Smooth muscle cell of the brain vasculature (primary cell): ENCODE measurements at regions not wholly inside any gene's neighbourhood (a gene's known extent, or its start where the extent isn't known, plus 50 kb on each side); places are given as distances from the start of the nearest gene placed in this dataset.
"Not testable (repeated sequence)": the region's sequence is repeated elsewhere in the genome, so short reads cannot be mapped to it uniquely, and the experiment has no call there.

Experiments
- DNase-seq: peaks from one replicate; pipeline ENCODE4 v3.0.0-alpha.2; 2012; ENCODE audit warnings: low read depth, low spot score

DNA sequence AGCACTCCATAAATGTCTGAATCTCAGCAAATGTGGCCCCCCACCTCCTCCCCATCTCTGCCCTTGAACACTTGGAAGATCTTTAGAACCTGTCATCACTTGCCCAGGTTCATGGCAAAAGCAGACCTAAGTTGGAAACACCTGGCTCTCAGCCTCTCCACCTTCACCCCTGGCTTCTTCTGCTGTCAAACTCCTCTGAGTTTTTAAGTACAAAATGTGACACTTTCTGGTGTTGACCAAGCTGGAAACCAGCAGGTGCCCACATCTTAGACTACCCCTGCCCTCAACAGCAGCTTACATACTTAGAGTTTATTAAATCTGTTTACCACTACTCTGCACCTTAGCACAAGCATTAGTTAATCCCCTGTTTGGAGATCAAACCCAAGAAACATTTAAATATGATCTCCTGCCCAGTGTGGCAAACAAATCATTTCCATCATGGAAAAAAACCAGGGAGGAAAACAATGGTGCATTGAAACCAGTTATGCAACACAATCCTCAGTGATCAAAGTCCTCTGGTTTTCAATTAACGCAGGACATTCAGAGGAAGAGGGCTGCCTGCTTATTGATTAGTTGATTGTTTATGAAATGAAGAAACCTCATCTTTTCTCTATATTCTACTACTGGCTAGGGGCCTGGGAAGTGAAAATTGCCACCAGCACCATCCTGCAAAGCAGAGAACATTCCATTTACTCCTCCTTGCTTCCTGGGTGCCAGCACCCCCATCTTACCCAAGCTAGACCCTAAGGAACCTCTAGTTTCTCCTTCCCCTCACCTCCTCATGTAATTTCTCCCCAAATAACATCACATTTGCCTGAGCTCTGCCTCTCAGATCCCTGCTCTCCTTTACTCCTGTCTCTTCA lies 139.4 kb upstream of the RAB4A start:
- no peak for DNase-seq

DNA sequence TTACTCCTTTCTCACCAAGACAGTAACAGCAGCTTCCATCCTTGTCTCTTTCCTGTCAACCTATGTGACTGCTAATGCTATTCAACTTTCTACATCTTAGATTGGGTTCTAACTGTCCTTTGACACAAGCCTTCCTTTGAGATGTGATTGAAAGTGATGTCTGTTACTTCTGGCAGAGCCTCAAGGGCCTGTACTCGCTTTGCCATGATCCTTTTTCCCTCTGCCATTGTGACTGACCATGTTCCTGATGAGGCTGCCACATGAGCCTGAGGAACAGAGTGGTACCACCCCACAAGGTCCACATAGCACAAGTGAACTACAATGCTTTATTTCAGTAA lies 138.8 kb upstream of the RAB4A start:
- DNase-seq = no peak

DNA sequence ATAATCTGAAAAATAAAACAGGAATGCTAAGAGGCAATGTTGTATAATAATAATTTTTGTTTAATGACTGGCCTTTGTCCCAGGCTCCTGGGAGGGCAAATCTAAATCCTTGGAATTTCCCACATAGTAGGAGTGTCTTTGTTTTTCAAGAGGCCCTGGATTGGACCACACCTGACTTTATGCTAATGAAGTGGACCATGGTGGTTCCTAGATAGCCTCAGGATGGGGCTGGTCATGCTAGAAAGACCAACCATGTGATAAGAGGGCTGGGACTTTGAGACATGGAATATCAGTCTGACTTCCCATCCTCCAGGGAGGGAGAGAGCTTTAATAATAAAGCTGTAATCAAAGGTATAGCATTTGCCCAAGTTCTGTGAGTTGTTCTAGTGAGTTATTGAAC lies 138.2 kb upstream of the RAB4A start:
- no peak for DNase-seq

DNA sequence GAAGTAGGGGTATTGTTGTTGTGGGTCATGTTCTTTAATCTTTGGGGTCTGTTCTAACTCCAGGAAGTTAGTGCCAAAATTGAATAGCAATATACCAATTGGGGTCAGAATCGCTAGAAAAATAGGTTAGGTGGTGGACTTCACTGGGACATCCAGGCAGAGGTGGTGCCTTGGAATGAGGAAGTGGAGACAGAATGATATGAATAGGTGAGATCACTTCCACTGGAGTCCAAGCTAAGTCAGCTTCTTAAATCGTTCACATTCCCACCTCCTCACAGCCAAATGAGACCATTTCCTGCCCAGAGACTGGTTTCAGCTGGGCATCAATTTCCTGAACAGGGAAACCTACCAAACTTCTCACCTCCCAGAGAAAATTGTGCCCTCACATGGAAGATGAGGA lies 137.8 kb upstream of the RAB4A start:
- no peak for DNase-seq

DNA sequence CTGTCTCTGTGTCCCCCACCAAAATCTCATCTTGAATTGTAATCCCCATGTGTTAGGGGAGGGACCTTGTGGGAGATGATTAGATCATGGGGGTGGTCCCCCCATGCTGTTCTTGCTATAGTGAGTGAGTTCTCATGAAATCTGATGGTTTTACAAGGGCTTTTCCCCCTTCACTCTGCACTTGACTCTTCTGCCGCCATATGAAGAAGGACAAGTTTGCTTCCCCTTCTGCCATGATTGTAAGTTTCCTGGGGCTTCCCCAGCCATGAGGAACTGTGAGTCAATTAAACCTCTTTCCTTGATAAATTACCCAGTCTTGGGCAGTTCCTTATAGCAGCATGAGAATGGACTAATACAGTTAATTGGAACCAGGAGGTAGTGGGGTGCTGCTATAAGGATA lies 137.1 kb upstream of the RAB4A start:
- no peak for DNase-seq

DNA sequence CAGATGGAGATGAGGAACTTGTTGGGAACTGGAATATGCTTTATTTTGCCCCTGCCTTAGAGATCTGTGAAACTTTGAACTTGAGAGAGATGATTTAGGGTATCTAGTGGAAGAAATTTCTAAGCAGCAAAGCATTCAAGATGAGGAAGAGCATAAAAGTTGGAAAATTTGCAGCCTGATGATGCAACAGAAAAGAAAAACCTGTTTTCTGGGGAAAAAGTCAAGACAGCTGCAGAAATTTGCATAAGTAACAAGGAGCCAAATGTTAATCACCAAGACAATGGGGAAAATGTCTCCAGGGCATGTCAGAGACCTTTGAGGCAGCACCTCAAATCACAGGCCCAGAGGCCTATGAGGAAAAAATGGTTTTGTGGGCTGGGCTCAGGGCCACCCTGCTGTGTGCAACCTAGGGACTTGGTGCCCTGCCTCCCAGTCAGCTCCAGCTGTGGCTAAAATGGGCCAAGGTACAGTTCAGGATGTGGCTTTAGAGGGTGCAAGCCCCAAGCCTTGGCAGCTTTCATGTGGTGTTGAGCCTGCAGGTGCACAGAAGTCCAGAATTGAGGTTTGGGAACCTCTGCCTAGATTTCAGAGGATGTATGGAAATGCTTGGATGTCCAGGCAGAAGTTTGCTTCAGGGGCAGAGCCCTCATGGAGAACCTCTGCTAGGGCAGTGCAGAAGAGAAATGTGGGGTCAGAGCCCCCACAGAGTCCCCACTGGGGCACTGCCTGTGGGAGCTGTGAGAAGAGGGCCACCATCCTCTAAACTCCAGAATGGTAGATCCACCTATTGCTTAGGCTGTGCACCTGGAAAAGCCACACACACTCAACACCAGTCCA lies 136.3 kb upstream of the RAB4A start:
- not testable (repeated sequence) for DNase-seq

DNA sequence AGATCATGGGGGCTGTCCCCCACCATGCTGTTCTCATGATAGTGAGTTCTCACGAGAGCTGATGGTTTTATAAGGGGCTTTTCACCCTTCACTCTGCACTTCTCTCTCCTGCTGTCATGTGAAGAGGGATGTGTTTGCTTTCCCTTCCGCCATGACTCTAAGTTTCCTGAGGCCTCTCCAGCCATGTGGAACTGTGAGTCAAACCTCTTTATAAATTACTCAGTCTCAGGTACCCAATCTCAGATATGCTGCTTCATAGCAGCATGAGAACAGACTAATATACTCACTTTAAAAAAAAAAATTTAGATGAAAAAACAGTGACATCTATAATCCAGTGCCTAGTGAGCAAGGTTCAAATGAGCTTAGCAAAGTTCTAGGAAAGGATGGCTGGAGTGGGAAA lies 135.1 kb upstream of the RAB4A start:
- DNase-seq = no peak

DNA sequence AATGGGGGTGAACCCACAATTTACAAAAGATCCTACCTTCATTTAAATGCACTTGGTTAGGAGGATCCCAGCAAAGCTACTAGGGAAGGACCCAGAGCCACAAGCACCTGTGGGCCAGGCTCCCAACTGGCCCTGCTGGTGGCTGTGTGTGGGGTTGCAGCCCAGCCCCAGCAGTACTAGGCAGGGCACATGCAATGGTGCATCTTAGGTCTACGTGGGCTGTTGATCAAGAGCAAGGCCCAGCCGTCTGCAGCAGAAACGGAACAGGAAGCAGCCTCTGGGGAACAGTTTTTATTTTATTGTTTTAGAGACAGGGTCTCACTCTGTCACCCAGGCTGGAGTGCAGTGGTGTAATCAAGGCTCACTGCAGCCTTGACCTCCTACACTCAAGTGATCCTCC lies 134.1 kb upstream of the RAB4A start:
- DNase-seq = no peak

DNA sequence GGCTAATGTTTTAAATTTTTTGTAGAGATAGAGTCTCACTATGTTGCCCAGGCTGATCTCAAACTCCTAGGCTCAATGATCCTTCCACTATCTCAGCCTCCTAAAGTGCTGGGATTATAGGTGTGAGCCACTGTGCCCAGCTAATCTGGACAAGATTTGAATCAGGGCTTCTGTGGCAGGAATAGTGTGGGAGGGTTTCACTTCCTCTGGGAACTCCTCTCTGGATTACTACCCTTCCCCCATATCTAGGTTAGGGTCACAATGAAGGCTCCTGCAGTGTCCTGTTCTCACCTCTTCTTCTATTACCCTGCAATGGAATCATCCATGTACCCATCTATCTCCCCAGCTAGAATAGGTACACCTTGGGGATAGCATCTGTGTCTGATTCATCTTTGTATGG lies 133.6 kb upstream of the RAB4A start:
- DNase-seq = no peak

DNA sequence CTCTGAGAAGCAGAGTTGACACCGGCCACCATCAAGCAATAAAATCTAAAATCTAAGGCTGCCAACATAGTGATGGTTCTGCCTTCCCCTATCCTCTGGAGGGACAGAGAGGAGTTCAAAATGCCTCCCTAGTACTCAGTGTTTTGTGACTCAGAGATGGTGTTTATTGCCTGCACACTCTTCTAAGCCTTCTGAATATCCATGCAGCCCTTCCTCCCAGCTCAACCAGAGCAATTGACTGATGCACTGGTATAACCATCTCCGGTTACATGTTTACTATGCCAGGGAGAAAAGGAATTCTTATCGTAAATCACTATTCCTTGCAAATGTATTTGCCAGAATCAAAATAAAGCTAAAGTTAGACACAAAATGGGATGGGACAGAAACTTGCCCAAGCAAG lies 132.9 kb upstream of the RAB4A start:
- DNase-seq = no peak

DNA sequence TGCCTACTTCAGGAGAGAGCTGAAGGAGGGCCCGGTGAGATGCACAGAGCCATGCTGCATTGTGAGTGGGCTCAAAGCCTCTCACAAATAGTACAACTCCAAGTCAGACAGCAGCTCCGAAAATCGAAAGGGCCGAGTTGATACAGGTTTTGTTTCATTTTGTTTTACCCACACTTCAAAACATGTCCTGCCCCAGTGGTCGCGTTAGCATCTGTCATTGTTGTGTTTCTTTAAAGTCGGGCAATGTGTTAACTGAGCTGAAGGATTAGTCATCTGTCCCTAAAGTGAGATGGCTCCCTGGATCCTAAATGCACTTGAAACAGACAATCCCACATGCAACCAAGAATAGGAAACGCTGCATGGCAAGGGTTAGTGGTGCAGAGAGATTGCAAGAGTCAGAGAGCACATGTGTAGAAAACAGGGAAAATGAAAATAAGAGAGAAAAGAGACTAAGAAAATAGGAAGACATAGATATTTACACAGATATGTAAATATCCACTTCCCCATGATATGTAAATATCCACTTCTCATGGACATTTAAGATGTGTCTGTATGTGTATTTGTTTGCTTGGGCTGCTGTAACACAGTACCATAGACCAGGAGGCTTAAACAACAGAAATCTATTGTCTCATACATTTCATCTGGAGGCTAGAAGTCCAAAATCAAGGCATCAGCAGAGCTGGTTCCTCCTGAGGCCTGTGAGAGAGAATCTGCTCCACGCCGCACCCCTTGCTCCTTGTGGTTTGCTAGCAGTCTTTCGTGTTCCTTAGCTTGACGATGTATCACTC lies 131.4 kb upstream of the RAB4A start:
- DNase-seq = no peak

DNA sequence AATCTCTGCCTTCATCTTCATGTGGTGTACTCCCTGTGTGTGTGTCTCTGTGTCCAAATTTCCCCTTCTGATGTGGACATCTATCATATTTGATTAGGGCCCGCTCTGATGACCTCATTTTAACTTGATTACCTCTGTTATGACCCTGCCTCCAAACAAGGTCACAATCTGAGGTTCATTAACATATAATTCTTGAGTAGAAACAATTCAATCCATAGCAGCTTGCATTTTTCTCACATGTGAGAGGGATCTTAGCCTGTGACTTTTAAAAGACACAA lies 130.9 kb upstream of the RAB4A start:
- no peak for DNase-seq

DNA sequence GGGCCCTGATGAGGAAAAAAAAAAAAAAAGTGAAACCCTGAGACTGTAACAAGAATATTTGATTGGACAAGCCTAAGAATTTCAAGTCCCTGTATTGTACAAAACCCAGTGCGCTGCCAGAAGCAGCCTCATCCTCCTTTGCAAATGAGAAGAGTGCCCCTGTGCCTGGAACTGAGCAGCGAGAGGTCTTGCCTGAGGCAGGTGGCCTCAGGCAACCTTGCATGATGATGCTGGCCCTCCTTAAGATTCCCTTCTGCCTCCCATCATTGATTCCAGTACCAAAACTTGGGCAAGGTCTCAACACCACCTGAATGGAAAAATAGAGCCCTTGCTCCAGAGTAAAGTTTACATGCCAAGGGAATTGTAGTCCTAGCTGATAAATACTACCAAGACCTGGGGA lies 129.6 kb upstream of the RAB4A start:
- DNase-seq = no peak

DNA sequence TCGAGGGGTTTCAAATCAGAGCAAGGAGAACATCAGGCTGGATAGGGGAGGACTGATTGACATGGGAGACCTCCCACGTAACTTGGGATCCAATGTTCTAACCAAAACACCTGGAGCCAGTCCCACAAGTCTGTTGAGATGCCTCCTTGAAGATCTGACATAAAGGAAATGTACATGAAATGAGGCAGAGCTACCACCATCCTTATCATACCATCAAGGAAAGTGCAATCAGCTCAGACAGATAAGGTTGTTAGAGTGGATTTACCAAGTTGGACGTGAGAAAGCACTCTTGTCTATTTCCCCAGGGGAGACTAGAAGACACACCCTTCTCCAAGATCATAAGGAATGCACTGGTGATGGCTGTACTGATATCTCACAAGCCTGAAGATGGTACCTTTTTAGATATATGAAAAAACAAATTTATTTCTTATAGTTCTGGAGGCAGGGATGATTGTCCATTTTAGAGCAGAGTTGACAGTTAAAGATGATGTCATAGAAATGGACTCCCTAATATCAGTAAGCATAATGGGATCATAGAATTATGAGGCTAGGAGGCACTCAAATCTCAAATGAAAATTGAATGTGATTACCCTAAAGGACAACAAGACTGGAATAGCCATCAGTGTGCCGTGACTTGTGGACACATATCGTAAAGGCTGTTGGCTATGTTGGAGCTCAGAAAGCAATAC lies 129.1 kb upstream of the RAB4A start:
- no peak for DNase-seq

DNA sequence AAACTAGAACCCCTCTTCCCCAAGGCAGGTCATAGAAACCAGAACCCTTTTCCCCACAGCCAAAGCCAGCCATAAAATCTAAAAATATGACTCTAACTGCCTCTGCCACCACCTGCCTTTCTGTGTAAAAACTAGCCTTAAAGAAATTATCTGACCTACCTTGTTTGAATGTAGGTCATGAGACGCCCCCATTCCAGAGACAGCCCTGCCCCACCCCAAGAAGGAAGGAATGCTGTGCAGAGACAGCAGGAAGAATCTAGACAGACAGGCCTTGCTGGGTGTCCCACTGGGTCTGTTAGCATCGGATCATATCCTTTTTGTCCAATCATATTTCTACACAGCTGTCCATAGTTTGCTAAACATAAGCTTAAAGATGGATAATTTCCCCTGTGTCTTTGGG lies 128.4 kb upstream of the RAB4A start:
- no peak for DNase-seq

DNA sequence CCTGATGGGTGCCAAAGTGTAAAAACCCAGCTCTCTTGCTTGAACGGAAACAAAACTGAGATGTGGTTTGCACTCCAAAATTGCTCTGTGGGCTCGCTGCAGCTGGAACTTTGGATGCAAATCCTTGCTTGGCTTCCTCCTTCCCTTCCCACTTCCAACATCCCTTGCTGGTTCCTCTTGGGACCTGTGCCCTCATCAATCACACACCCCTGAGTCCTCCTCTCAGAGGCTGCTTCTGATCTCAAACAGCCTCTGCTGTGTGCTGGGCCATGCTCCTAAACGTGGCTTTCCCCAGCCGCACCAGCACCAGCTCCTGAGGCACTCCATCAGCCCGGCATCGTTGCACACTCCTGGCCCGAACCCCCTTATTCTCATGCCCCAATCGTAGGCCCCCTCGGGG lies 124.3 kb upstream of the RAB4A start:
- no peak for DNase-seq

DNA sequence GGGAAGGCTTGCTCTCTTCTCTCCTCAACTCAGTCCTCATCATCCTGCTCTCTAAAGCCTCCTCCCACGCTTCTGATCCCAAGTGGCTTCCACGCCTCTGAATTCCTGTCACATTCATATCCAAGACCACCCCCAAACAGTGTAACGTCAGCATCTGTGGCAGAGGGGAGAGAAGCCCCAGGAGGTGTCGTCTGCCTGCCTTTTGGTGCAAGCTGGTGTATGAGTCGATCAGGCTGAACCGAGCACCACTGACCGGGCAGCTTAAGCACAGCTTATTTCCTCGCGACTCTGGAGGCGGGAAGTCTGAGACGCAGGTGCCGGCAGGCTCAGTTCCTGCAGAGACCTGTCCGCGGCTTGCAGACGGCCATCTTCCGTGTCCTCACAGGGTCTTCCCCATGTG lies 123.8 kb upstream of the RAB4A start:
- no peak for DNase-seq

DNA sequence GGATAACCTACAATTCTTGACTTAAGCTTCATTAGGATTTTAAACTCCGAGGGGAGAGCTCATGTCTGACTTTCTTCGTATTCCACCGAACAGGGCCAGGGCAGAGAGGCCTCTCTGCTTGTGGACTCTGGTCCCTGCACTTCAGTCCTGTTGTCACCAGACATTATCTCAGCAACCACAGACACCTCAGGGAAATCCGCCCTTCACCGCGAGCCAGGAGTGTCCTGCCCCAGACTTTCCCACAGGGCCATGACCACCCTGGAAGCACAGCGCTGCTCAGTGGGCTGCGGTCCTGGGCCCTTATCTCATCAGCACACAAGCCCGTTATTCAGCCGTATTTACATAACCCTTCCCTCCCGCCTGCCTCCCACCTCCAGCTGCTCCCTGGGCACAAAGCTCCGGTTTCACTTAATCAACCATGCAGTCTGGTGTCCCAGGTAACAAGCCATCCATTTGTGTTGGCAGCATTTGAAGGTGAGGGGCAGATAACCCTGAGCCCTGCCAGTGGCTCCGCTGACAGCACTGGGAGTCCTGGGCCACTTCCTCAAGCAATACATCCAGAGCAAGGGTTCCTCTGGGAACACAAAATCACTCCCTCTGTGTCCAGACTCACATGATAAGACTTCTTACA lies 122.8 kb upstream of the RAB4A start:
- no peak for DNase-seq

DNA sequence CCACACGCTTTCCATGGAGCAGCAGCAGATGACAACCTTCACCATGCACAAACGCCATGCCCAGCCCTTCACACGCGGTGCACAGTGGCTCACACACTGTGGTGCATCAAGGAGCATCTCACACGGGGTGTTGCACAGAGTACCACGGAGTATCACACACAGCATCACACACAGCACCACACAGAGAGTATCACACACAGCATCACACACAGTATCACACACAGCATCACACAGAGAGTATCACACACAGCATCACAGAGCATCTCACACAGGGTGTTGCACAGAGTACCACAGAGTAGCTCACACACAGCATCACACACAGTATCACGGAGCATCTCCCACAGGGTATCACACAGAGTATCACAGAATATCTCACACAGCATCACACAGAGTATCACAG lies 122.2 kb upstream of the RAB4A start:
- no peak for DNase-seq

DNA sequence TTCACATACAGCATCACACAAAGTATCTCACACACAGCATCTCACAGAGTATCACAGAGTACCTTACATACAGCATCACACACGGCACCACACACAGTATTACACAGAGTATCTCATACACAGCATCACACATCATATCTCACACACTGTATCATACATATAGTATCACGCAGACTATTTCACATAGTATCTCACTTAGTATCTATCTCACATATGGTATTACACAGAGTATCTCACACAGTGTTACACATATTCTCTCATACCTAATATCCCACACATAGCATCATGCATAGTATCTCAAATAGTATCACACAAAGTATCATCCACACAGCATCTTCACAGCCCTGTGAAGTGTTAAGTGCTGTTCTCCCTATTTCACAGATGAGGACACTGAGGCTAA lies 121.5 kb upstream of the RAB4A start:
- no peak for DNase-seq

DNA sequence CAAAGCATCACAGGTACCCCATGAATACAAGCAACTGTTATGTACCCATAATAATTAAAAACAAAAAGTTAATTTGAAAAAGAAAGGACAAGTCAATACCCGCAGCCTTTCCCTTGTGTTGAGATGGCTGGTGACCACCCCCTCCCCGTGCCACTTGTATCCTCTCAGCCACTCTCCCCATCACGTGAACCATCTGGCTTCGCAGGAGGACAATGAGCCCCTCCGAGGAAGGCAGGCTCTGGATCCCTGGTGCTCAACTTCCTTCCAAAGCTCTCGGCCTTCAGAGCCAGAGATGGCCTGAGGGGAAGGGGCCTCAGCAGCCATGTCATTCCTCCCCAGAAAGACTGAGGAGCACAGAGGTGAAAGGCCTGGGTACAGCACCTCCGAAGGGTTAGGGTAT lies 120.4 kb upstream of the RAB4A start:
- no peak for DNase-seq

DNA sequence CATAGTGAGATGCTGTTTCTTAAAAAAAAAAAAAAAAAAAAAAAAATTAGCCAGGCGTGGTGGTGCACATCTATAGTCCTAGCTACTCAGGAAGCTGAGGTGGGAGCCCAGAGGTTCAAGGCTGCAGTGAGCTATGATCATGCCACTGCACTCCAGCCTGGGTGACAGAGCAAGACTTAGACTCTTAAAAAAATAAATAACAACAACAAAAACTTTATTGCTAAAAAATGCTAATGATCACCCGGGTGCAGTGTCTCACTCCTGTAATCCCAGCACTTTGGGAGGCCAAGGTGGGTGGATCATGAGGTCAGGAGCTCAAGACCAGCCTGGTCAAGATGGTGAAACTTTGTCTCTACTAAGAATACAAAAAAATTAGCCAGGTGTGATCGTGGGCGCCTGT lies 119.5 kb upstream of the RAB4A start:
- DNase-seq = not testable (repeated sequence)
